MM.1S (cell line): ENCODE measurements at regions not wholly inside any gene's neighbourhood (a gene's known extent, or its start where the extent isn't known, plus 50 kb on each side); places are given as distances from the start of the nearest gene placed in this dataset.

Experiments
- EZH2phosphoT487 ChIP-seq: fragments of 300-600 bp; sonication (generic); IDR thresholded peaks from 2 replicates; pipeline ENCODE4 v1.6.1; 2018; ENCODE audit warnings: antibody characterized with exemption, low read length
- TF ChIP-seq, protein P1 (sequence below): fragments of 300-600 bp; sonication (generic); IDR thresholded peaks from 2 replicates; pipeline ENCODE4 v1.5.1; 2016; ENCODE audit warnings: antibody characterized with exemption, low read length, mixed read lengths

DNA sequence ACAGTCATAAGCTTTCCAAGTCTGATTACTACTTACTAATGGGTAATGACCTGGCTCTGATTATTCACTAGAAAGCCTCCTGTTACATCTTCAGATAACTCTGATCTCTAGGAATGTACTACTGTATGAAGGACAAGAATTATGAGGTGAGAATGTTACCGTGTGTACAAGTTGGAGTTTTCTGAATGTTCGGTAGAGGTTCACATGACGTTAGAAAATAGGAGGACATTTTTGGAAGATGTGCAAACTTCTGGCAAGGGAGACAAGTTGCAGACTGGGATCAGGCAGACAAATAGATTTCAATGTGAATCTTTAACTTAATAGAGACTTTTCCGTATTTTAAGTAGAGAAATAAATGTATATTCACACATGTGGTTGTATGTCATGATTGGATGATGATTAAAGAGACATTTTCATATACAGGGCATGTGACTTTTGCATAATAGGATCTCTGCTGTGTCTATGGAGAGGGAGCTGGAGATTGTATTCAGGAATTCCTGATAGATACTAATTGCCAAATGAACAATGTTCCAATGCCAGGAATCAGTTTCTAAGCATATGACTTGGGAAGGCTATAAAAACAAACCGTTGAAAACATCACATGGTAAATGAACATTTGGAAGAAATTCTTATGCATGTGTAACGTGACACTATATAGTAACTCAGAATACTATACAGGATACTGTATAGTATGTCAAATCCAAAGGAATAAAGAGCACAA, 1695.8 kb upstream of the PIK3C3 start:
- TF ChIP-seq, protein P1, sequence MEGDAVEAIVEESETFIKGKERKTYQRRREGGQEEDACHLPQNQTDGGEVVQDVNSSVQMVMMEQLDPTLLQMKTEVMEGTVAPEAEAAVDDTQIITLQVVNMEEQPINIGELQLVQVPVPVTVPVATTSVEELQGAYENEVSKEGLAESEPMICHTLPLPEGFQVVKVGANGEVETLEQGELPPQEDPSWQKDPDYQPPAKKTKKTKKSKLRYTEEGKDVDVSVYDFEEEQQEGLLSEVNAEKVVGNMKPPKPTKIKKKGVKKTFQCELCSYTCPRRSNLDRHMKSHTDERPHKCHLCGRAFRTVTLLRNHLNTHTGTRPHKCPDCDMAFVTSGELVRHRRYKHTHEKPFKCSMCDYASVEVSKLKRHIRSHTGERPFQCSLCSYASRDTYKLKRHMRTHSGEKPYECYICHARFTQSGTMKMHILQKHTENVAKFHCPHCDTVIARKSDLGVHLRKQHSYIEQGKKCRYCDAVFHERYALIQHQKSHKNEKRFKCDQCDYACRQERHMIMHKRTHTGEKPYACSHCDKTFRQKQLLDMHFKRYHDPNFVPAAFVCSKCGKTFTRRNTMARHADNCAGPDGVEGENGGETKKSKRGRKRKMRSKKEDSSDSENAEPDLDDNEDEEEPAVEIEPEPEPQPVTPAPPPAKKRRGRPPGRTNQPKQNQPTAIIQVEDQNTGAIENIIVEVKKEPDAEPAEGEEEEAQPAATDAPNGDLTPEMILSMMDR = no peak
- TF ChIP-seq EZH2phosphoT487 = no peak
